GM21576 (cell line): ENCODE measurements at regions not wholly inside any gene's neighbourhood (a gene's known extent, or its start where the extent isn't known, plus 50 kb on each side); places are given as distances from the start of the nearest gene placed in this dataset.
"Not testable (repeated sequence)": the region's sequence is repeated elsewhere in the genome, so short reads cannot be mapped to it uniquely, and the experiment has no call there.

Experiments
- ATAC-seq: cut with Tn5 transposase; IDR thresholded peaks from one replicate; pipeline ENCODE4 v1.9.1; 2021; ENCODE audit warnings: mild to moderate bottlenecking, moderate library complexity; ENCODE audit not compliant: unreplicated experiment

GRCh38 chr13:59425211-59425741, 738.5 kb downstream of the DIAPH3 start:
- ATAC-seq: no peak

- no peak for ATAC-seq
Measured at GRCh38 chr13:59435024-59435423, 728.7 kb downstream of the DIAPH3 start.

- no peak for ATAC-seq
Measured at GRCh38 chr13:59437544-59438301, 726.0 kb downstream of the DIAPH3 start.

- no peak for ATAC-seq
Measured at GRCh38 chr13:59439776-59440428, 723.8 kb downstream of the DIAPH3 start.

- ATAC-seq: not testable (repeated sequence)
Measured at GRCh38 chr13:59441068-59441467, 722.7 kb downstream of the DIAPH3 start.

- ATAC-seq: no peak
Measured at GRCh38 chr13:59441596-59442280, 722.0 kb downstream of the DIAPH3 start.

GRCh38 chr13:59442461-59442860, 721.3 kb downstream of the DIAPH3 start:
- ATAC-seq: no peak

GRCh38 chr13:59442944-59443486, 720.7 kb downstream of the DIAPH3 start:
- no peak for ATAC-seq

- ATAC-seq: no peak
Measured at GRCh38 chr13:59444210-59444857, 719.4 kb downstream of the DIAPH3 start.

- no peak for ATAC-seq
Measured at GRCh38 chr13:59445812-59446211, 717.9 kb downstream of the DIAPH3 start.

GRCh38 chr13:59446391-59446790, 717.3 kb downstream of the DIAPH3 start:
- no peak for ATAC-seq

- ATAC-seq: no peak
Measured at GRCh38 chr13:59447031-59447430, 716.7 kb downstream of the DIAPH3 start.

- ATAC-seq: no peak
Measured at GRCh38 chr13:59447846-59448620, 715.7 kb downstream of the DIAPH3 start.

GRCh38 chr13:59449750-59450149, 714.0 kb downstream of the DIAPH3 start:
- no peak for ATAC-seq

GRCh38 chr13:59450229-59450628, 713.5 kb downstream of the DIAPH3 start:
- ATAC-seq: no peak

GRCh38 chr13:59451236-59451635, 712.5 kb downstream of the DIAPH3 start:
- no peak for ATAC-seq

- ATAC-seq: no peak
Measured at GRCh38 chr13:59452189-59452890, 711.4 kb downstream of the DIAPH3 start.

GRCh38 chr13:59458908-59459579, 704.7 kb downstream of the DIAPH3 start:
- no peak for ATAC-seq

GRCh38 chr13:59459972-59460371, 703.8 kb downstream of the DIAPH3 start:
- no peak for ATAC-seq
